ENCODE measurements at regions not wholly inside any gene's neighbourhood (a gene's known extent, or its start where the extent isn't known, plus 50 kb on each side); places are given as distances from the start of the nearest gene placed in this dataset.

DNA sequence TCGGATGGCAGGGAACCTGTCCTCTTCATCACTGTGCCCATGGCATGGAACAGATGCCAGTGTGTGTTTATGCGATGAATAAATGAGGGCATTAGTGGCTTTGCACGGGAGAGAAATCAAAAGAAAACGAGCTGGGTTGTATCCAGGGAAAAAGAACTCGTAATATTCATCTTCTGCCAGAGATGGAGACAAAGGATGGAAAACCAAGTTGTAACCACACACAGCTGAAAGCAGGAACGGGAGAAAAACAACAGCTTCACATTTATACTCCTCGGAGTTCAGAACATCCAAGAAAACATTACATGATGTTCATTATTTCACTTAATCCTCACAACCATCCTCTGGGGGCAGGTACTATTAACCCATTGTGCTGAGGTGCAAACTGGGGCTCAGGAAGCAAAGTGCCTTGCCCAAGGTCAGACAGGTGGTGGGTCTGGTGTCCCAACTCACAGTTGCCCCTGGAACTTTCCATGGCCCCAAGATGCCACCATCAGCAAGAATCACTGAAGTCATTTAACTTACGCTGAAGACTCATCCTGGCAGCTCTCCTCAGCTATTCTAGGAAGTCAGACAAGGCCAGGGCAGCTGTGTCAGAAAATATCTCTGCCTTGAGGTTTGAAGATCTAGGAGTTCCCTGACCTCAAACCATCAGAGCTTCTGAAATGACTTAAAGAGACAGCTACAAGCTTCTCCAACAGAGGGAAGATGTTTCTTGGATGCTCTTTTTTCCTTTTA is 250.4 kb downstream of the NSG2 start:
- no peak overlapping the region for H3K4me3 ChIP-seq (replicated peaks in 1 of 2; ENCODE audit: low read depth in 2 of 2, low read length in 2 of 2)
- TF ChIP-seq CTCF (IDR thresholded peaks at IDR 0.05; ENCODE audit: low read depth, low read length): no peak
- DNase-seq (ENCODE audit: low read depth in 2 of 2): no peak

- TF ChIP-seq CTCF (IDR thresholded peaks at IDR 0.05; ENCODE audit: low read depth, low read length): no peak
- H3K4me3 ChIP-seq (replicated peaks in 1 of 2; ENCODE audit: low read depth in 2 of 2, low read length in 2 of 2): no peak overlapping the region
- DNase-seq (ENCODE audit: low read depth in 2 of 2): no peak
These were observed 254.8 kb downstream of the NSG2 start for GRCh38 chr5:174300118-174300940.

DNA sequence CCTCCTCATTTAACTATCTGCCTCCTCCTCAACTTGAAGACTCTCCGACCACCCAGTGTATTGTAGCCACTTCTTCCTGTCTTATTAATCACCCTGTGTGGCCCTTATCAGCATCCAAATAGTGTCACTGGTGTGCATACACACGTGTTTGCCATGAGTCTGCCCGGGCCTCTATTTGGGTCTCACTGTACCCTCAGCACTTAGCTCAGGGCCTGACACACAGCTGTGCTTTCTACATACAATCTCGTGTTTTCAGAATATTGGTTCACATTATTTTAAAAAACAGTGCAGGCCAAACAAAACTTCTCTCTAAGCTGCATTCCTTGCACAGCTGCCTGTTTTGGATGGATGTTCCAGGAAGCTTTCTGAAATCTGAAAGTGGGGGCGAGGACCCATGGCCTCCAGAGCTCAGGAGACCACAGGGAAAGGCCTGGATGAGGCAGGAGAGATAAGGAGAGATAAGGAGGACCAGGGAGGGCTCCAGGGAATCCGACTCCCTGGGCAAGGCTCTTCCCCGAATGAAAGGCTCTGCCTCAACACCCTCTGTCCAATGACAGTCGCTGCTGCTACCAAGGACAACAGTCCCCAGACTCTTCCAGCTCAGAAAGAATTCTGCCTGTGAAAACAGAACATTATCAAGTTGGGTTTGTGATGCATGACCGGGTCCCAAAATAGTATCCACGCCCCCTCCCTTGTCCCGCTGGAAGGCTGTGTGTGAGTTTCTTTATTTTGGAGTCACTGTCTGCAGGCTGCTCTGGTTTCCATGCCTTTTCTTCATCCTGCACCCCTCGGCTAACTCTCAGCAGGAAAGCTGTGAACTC is 255.6 kb downstream of the NSG2 start:
- no peak overlapping the region for H3K4me3 ChIP-seq (replicated peaks in 1 of 2; ENCODE audit: low read depth in 2 of 2, low read length in 2 of 2)
- no peak for TF ChIP-seq CTCF (IDR thresholded peaks at IDR 0.05; ENCODE audit: low read depth, low read length)
- no peak for DNase-seq (ENCODE audit: low read depth in 2 of 2)

- TF ChIP-seq CTCF (IDR thresholded peaks at IDR 0.05; ENCODE audit: low read depth, low read length): no peak
- no peak overlapping the region for H3K4me3 ChIP-seq (replicated peaks in 1 of 2; ENCODE audit: low read depth in 2 of 2, low read length in 2 of 2)
These were observed 256.5 kb downstream of the NSG2 start for GRCh38 chr5:174301848-174302625.

DNA sequence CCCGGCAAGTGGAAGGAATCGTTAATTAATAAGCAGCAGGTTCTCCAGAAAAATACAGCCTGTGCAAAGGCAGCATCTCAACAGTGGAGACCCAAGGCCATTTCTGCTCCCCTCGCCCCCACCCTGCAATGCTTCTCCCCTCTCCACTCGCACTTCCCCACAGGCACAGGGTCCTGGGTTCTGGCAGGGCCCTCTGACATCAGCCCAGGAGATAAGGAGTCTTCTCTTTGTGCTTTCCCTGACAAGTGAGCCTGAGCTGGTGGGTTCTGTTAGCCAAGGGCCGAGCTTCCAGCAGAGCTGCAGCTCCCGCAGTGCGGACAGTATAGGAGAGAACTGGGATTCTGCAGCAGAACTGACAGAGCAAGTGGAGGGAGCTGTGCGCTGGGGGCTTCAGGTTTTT is 257.5 kb downstream of the NSG2 start:
- no peak overlapping the region for H3K4me3 ChIP-seq (replicated peaks in 1 of 2; ENCODE audit: low read depth in 2 of 2, low read length in 2 of 2)
- no peak for TF ChIP-seq CTCF (IDR thresholded peaks at IDR 0.05; ENCODE audit: low read depth, low read length)
- no peak for DNase-seq (ENCODE audit: low read depth in 2 of 2)

More at GRCh38 chr5:174301848-174302625, 256.5 kb downstream of the NSG2 start:
- DNase-seq (ENCODE audit: low read depth in 2 of 2): no peak

Measured in cardiac fibroblast (primary cell).